ENCODE measurements at regions not wholly inside any gene's neighbourhood (a gene's known extent, or its start where the extent isn't known, plus 50 kb on each side); places are given as distances from the start of the nearest gene placed in this dataset.

DNA sequence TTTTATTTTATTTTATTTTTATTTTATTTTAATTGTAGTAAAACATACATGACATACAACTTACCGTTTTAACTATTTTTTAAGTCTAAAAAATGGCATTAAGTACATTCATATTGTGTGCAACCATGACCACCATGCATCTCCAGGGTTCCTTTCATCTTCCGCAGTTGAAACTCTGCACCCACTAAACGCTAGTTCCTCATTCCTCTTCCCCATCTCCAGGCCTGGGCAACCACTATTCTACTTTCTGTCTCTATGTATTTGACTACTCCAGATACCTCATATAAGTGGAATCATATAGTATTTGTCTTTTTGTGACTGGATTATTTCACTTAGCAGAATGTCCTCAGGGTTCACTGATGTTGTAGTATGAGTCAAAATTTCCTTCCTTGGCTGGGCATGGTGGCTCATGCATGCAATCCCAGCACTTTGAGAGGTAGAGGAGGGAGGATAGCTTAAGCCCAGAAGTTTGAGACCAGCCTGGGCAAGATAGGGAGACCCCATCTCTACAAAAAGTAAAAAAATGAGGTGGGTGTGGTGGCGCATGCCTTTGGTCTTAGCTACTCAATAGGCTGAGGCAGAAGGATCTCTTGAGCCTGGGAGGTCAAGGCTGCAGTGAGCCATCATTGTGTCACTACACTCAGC, 55.7 kb upstream of the ZNF507 start:
- TF ChIP-seq POLR2A (IDR thresholded peaks at IDR 0.05), result no peak
- TF ChIP-seq, protein P1, sequence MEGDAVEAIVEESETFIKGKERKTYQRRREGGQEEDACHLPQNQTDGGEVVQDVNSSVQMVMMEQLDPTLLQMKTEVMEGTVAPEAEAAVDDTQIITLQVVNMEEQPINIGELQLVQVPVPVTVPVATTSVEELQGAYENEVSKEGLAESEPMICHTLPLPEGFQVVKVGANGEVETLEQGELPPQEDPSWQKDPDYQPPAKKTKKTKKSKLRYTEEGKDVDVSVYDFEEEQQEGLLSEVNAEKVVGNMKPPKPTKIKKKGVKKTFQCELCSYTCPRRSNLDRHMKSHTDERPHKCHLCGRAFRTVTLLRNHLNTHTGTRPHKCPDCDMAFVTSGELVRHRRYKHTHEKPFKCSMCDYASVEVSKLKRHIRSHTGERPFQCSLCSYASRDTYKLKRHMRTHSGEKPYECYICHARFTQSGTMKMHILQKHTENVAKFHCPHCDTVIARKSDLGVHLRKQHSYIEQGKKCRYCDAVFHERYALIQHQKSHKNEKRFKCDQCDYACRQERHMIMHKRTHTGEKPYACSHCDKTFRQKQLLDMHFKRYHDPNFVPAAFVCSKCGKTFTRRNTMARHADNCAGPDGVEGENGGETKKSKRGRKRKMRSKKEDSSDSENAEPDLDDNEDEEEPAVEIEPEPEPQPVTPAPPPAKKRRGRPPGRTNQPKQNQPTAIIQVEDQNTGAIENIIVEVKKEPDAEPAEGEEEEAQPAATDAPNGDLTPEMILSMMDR (IDR thresholded peaks at IDR 0.05), result no peak
